ENCODE measurements at regions not wholly inside any gene's neighbourhood (a gene's known extent, or its start where the extent isn't known, plus 50 kb on each side); places are given as distances from the start of the nearest gene placed in this dataset.

DNA sequence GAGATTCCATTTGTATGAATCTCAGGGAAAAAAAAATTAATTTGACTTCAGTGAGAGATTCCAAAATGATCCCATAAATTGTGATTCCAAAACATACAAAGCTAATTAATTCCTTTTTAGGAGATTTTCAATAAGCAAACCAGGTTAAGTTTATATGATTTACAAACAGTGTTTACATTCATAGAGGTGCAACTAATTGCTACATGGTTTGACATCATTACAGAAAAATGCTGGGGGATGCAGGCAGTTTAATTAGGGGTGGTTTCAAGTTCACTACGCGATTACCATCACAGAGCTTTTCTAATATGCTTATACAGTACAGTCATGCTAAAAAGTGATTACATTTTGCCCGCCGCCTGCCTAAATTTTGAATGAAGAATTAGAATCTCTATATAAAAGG lies 143.2 kb upstream of the MGMT start:
- intact Hi-C loops (cut with DNase I) = no loop called here
- H3K27me3 ChIP-seq = no peaks in the 10 kb centered on the region
- no peak overlapping the region for H3K27ac ChIP-seq
- H3K4me3 ChIP-seq = no peak overlapping the region
- TF ChIP-seq POLR2A (IDR thresholded peaks at IDR 0.05) = no peak
- TF ChIP-seq, protein P1, sequence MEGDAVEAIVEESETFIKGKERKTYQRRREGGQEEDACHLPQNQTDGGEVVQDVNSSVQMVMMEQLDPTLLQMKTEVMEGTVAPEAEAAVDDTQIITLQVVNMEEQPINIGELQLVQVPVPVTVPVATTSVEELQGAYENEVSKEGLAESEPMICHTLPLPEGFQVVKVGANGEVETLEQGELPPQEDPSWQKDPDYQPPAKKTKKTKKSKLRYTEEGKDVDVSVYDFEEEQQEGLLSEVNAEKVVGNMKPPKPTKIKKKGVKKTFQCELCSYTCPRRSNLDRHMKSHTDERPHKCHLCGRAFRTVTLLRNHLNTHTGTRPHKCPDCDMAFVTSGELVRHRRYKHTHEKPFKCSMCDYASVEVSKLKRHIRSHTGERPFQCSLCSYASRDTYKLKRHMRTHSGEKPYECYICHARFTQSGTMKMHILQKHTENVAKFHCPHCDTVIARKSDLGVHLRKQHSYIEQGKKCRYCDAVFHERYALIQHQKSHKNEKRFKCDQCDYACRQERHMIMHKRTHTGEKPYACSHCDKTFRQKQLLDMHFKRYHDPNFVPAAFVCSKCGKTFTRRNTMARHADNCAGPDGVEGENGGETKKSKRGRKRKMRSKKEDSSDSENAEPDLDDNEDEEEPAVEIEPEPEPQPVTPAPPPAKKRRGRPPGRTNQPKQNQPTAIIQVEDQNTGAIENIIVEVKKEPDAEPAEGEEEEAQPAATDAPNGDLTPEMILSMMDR (IDR thresholded peaks at IDR 0.05) = no peak
- ATAC-seq (no peak), DNase-seq (no peak)
- WGBS (ENCODE audit: insufficient coverage, low coverage, low lambda C conversion rate, missing lambda C conversion rate) = 94% methylated on average over 4 of the region's 4 CpGs
- H3K4me1 ChIP-seq = no peaks in the 10 kb centered on the region
- H3K9me3 ChIP-seq = no peaks in the 10 kb centered on the region
- H3K36me3 ChIP-seq = no peaks in the 10 kb centered on the region

DNA sequence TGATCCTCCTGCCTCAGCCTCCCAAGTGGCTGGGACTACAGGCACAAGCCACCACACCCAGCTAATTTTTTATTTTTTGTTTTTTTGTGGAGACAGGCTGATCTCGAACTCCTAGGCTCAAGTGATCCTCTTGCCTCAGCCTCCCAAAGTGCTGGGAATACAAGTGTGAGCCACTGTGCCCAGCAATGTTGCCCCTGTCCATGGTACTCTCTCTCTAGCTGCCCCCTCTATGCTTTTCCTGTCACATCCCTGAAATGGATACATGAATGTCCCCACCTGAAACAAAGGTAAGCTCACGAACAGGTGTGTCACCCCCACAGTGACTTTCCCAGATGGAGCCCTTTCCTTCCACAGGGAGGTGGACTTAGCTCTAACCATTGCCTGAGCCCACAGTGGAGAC lies 141.1 kb upstream of the MGMT start:
- Histone ChIP-seq H3K36me3 (no peaks in the 10 kb centered on the region), H3K4me1 (no peaks in the 10 kb centered on the region), H3K27ac (no peak overlapping the region), H3K4me3 (no peak overlapping the region), H3K9me3 (no peaks in the 10 kb centered on the region), H3K27me3 (no peaks in the 10 kb centered on the region)
- DNase-seq (no peak), ATAC-seq (no peak)
- TF ChIP-seq, protein P1 (IDR thresholded peaks at IDR 0.05) = no peak
- TF ChIP-seq POLR2A (IDR thresholded peaks at IDR 0.05) = no peak
- 58% methylated on average over 2 of the region's 2 CpGs for WGBS (ENCODE audit: insufficient coverage, low coverage, low lambda C conversion rate, missing lambda C conversion rate)
- intact Hi-C loops (cut with DNase I) = no loop called here

DNA sequence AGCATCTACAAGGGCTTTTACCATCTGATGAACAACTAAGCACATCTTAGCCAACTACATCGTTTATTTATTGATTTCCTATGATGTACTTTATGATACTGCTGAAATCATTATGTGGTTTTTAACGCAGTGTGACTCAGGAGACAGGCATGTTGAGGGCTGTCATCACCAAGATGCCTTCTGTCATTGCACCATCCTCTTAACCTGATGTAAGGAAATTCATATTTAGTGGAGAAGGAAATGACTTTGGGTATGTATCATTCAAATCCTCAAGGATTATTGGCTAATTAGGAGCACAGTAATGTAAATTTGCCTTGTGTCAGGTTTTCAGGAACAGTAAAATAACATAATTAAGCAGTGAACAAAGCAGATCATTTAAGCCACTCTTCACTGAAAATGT lies 138.5 kb upstream of the MGMT start:
- no peaks in the 10 kb centered on the region for H3K27me3 ChIP-seq
- no peaks in the 10 kb centered on the region for H3K36me3 ChIP-seq
- H3K27ac ChIP-seq = no peak overlapping the region
- TF ChIP-seq, protein P1 (IDR thresholded peaks at IDR 0.05) = no peak
- no peak for TF ChIP-seq POLR2A (IDR thresholded peaks at IDR 0.05)
- no peaks in the 10 kb centered on the region for H3K4me1 ChIP-seq
- H3K9me3 ChIP-seq = no peaks in the 10 kb centered on the region
- intact Hi-C loops (cut with DNase I) = no loop called here
- DNase-seq (no peak), ATAC-seq (no peak)
- WGBS (ENCODE audit: insufficient coverage, low coverage, low lambda C conversion rate, missing lambda C conversion rate) = 33% methylated on average over 2 of the region's 2 CpGs
- H3K4me3 ChIP-seq = no peak overlapping the region

DNA sequence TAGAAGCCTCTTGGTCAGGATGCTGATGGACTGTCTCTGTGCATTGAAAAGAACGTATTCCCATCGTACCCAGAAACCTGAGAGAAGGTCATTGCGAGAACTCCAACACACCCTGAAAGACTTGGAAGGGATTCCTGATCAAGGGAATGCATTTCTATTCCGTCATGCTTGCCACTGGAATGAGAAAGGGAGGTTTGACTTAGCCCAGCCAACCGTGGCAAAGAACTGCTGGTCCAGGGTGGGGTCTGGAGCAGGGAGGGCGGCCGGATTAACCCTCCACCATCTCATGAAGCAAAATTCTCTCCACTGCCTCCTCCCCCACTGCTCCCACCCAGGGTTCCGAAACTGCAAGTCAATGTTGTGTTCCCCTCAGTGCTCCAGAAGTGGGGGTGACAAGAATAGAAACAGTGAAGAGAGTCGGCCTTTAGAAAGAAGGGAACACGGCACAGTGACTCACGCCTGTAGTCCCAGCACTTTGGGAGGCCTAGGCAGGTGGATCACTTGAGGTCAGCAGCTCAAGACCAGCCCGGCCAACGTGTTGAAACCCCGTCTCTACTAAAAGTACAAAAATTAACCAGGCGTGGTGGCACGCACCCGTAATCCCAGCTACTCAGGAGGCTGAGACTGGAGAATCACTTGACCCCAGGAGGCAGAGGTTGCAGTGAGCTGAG lies 137.5 kb upstream of the MGMT start:
- Histone ChIP-seq H3K4me3 (no peak overlapping the region), H3K4me1 (no peaks in the 10 kb centered on the region), H3K36me3 (no peaks in the 10 kb centered on the region), H3K27ac (no peak overlapping the region), H3K9me3 (no peaks in the 10 kb centered on the region), H3K27me3 (no peaks in the 10 kb centered on the region)
- ATAC-seq (no peak), DNase-seq (no peak)
- intact Hi-C loops (cut with DNase I) = no loop called here
- TF ChIP-seq, protein P1 (IDR thresholded peaks at IDR 0.05) = no peak
- TF ChIP-seq POLR2A (IDR thresholded peaks at IDR 0.05) = no peak
- WGBS (ENCODE audit: insufficient coverage, low coverage, low lambda C conversion rate, missing lambda C conversion rate) = 89% methylated on average over 11 of the region's 17 CpGs

- Histone ChIP-seq H3K36me3 (no peaks in the 10 kb centered on the region), H3K27ac (no peak overlapping the region), H3K4me1 (no peaks in the 10 kb centered on the region), H3K9me3 (no peaks in the 10 kb centered on the region), H3K4me3 (no peak overlapping the region), H3K27me3 (no peaks in the 10 kb centered on the region)
- intact Hi-C loops (cut with DNase I) = no loop called here
- TF ChIP-seq, protein P1 (IDR thresholded peaks at IDR 0.05) = no peak
- TF ChIP-seq POLR2A (IDR thresholded peaks at IDR 0.05) = no peak
- DNase-seq = no peak
- 55% methylated on average over 3 of the region's 4 CpGs for WGBS (ENCODE audit: insufficient coverage, low coverage, low lambda C conversion rate, missing lambda C conversion rate)
- no peak for ATAC-seq
Measured at GRCh38 chr10:129330211-129330610, 136.8 kb upstream of the MGMT start.
